ENCODE measurements at regions not wholly inside any gene's neighbourhood (a gene's known extent, or its start where the extent isn't known, plus 50 kb on each side); places are given as distances from the start of the nearest gene placed in this dataset.

GRCh38 chr3:137948400-137949072, 61.4 kb upstream of the CLDN18 start:
- TF ChIP-seq CTCF (IDR thresholded peaks at IDR 0.05; ENCODE audit: low read depth, low read length), result no peak
- TF ChIP-seq EZH2phosphoT487 (IDR thresholded peaks at IDR 0.05; ENCODE audit: low read depth), result no peak
